H1 (cell line): ENCODE measurements at regions not wholly inside any gene's neighbourhood (a gene's known extent, or its start where the extent isn't known, plus 50 kb on each side); places are given as distances from the start of the nearest gene placed in this dataset.

Experiments used
- BCL11A ChIP-seq, 2 experiments: IDR thresholded peaks; one replicate each; pipeline ENCODE4 v1.6.1; 2011; ENCODE audit warnings: low read depth in 2 of 2, low read length in 2 of 2, mild to moderate bottlenecking in 2 of 2
- BRCA1 ChIP-seq: IDR thresholded peaks from 2 replicates; pipeline ENCODE4 v1.6.1; 2012; ENCODE audit warnings: low read depth, low read length, improper control_type of control experiment
- CEBPB ChIP-seq: IDR thresholded peaks from 2 replicates; pipeline ENCODE4 v1.6.1; 2012; ENCODE audit warnings: low read depth, low read length
- CREB1 ChIP-seq: IDR thresholded peaks from 2 replicates; pipeline ENCODE4 v1.6.1; 2012; ENCODE audit warnings: inconsistent platforms
- EGR1 ChIP-seq: IDR thresholded peaks from 2 replicates; pipeline ENCODE4 v1.6.1; 2011; ENCODE audit warnings: low read depth, low read length, borderline replicate concordance
- EZH2 ChIP-seq: fragments of 200-600 bp; sonication (generic); IDR thresholded peaks from 2 replicates; pipeline ENCODE4 v1.7.1; 2012; ENCODE audit warnings: low read depth, mild to moderate bottlenecking, moderate library complexity, low read length, inconsistent platforms; ENCODE audit not compliant: severe bottlenecking
- HDAC6 ChIP-seq: IDR thresholded peaks from one replicate; pipeline ENCODE4 v1.7.1; 2012; ENCODE audit warnings: low read depth, mild to moderate bottlenecking, inconsistent platforms, low read length, moderate library complexity
- KDM5A ChIP-seq: fragments of 200-600 bp; IDR thresholded peaks from 2 replicates; pipeline ENCODE4 v1.7.1; 2012; ENCODE audit warnings: mild to moderate bottlenecking, low read length, inconsistent platforms, mixed read lengths
- POLR2AphosphoS5 ChIP-seq: IDR thresholded peaks from 2 replicates; pipeline ENCODE4 v1.6.1; 2011; ENCODE audit warnings: low read depth, low read length
- RFX5 ChIP-seq: IDR thresholded peaks from 2 replicates; pipeline ENCODE4 v1.6.1; 2011; ENCODE audit warnings: low read depth, low read length, improper control_type of control experiment, borderline replicate concordance
- RNF2 ChIP-seq: fragments of 200-900, 300-1000 bp; sonication (generic); IDR thresholded peaks from 2 replicates; pipeline ENCODE4 v1.7.1; 2016; ENCODE audit warnings: borderline replicate concordance, low read depth, mild to moderate bottlenecking, antibody characterized with exemption, low read length; ENCODE audit not compliant: poor library complexity, severe bottlenecking; ENCODE audit errors: missing control alignments
- TEAD4 ChIP-seq: IDR thresholded peaks from 2 replicates; pipeline ENCODE4 v1.6.1; 2012; ENCODE audit warnings: low read depth, low read length, inconsistent platforms, mixed read lengths
- TF ChIP-seq, protein P1 (sequence below): fragments of 300-600 bp; sonication (generic); IDR thresholded peaks from 2 replicates; pipeline ENCODE4 v1.7.1; 2012; ENCODE audit warnings: low read length, moderate library complexity, mild to moderate bottlenecking, inconsistent platforms; ENCODE audit not compliant: insufficient replicate concordance

DNA sequence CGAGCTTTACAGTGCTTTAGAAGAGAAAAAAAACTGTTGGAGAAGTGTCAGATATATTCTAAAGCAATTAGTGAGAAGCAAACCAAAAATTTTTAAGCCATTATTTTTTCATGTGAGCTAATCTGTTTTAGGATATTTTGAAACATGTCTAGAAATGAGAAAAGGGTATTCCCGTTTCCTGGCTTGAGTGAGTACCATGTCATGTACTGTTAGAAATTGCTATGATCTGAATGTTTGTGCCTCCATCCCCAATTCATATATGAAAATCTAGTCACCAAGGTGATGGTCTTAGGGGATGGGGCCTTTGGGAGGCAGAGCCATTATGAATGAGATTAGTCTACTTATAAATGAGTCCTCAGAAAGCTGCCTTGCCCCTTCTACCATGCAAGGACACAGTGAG lies 493.3 kb upstream of the GCFC2 start (continued):
- TF ChIP-seq, protein P1, sequence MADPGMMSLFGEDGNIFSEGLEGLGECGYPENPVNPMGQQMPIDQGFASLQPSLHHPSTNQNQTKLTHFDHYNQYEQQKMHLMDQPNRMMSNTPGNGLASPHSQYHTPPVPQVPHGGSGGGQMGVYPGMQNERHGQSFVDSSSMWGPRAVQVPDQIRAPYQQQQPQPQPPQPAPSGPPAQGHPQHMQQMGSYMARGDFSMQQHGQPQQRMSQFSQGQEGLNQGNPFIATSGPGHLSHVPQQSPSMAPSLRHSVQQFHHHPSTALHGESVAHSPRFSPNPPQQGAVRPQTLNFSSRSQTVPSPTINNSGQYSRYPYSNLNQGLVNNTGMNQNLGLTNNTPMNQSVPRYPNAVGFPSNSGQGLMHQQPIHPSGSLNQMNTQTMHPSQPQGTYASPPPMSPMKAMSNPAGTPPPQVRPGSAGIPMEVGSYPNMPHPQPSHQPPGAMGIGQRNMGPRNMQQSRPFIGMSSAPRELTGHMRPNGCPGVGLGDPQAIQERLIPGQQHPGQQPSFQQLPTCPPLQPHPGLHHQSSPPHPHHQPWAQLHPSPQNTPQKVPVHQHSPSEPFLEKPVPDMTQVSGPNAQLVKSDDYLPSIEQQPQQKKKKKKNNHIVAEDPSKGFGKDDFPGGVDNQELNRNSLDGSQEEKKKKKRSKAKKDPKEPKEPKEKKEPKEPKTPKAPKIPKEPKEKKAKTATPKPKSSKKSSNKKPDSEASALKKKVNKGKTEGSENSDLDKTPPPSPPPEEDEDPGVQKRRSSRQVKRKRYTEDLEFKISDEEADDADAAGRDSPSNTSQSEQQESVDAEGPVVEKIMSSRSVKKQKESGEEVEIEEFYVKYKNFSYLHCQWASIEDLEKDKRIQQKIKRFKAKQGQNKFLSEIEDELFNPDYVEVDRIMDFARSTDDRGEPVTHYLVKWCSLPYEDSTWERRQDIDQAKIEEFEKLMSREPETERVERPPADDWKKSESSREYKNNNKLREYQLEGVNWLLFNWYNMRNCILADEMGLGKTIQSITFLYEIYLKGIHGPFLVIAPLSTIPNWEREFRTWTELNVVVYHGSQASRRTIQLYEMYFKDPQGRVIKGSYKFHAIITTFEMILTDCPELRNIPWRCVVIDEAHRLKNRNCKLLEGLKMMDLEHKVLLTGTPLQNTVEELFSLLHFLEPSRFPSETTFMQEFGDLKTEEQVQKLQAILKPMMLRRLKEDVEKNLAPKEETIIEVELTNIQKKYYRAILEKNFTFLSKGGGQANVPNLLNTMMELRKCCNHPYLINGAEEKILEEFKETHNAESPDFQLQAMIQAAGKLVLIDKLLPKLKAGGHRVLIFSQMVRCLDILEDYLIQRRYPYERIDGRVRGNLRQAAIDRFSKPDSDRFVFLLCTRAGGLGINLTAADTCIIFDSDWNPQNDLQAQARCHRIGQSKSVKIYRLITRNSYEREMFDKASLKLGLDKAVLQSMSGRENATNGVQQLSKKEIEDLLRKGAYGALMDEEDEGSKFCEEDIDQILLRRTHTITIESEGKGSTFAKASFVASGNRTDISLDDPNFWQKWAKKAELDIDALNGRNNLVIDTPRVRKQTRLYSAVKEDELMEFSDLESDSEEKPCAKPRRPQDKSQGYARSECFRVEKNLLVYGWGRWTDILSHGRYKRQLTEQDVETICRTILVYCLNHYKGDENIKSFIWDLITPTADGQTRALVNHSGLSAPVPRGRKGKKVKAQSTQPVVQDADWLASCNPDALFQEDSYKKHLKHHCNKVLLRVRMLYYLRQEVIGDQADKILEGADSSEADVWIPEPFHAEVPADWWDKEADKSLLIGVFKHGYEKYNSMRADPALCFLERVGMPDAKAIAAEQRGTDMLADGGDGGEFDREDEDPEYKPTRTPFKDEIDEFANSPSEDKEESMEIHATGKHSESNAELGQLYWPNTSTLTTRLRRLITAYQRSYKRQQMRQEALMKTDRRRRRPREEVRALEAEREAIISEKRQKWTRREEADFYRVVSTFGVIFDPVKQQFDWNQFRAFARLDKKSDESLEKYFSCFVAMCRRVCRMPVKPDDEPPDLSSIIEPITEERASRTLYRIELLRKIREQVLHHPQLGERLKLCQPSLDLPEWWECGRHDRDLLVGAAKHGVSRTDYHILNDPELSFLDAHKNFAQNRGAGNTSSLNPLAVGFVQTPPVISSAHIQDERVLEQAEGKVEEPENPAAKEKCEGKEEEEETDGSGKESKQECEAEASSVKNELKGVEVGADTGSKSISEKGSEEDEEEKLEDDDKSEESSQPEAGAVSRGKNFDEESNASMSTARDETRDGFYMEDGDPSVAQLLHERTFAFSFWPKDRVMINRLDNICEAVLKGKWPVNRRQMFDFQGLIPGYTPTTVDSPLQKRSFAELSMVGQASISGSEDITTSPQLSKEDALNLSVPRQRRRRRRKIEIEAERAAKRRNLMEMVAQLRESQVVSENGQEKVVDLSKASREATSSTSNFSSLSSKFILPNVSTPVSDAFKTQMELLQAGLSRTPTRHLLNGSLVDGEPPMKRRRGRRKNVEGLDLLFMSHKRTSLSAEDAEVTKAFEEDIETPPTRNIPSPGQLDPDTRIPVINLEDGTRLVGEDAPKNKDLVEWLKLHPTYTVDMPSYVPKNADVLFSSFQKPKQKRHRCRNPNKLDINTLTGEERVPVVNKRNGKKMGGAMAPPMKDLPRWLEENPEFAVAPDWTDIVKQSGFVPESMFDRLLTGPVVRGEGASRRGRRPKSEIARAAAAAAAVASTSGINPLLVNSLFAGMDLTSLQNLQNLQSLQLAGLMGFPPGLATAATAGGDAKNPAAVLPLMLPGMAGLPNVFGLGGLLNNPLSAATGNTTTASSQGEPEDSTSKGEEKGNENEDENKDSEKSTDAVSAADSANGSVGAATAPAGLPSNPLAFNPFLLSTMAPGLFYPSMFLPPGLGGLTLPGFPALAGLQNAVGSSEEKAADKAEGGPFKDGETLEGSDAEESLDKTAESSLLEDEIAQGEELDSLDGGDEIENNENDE: no peak
- TF ChIP-seq EZH2 (no peak), HDAC6 (no peak), KDM5A (no peak), BCL11A (IDR thresholded peaks at IDR 0.05; ENCODE audit: low read depth in 2 of 2, low read length in 2 of 2) (no peak), CEBPB (no peak), CREB1 (no peak), RFX5 (no peak), TEAD4 (no peak), POLR2AphosphoS5 (no peak), RNF2 (no peak), EGR1 (no peak), BRCA1 (no peak)
